C4-2B (cell line): ENCODE measurements at regions not wholly inside any gene's neighbourhood (a gene's known extent, or its start where the extent isn't known, plus 50 kb on each side); places are given as distances from the start of the nearest gene placed in this dataset.
"Not testable (repeated sequence)": the region's sequence is repeated elsewhere in the genome, so short reads cannot be mapped to it uniquely, and the experiment has no call there.

Experiments used
- CTCF ChIP-seq: fragments of 450-650 bp; conservative IDR thresholded peaks from 2 replicates; pipeline ENCODE4 v1.5.1; 2017; ENCODE audit warnings: mild to moderate bottlenecking
- ZFX ChIP-seq: fragments of 450-650 bp; IDR thresholded peaks from 2 replicates; pipeline ENCODE4 v1.6.1; 2017

- not testable (repeated sequence) for TF ChIP-seq CTCF, ZFX
Observed at GRCh38 chr1:48064693-48065092, 67.5 kb upstream of the TRABD2B start.
